GM23338 (cell line): ENCODE measurements at regions not wholly inside any gene's neighbourhood (a gene's known extent, or its start where the extent isn't known, plus 50 kb on each side); places are given as distances from the start of the nearest gene placed in this dataset.

Experiments
- ATAC-seq: fragments of 200-7000 bp; cut with Tn5 transposase; 3 replicates; pipeline ENCODE4 v1.9.1; 2020
- DNase-seq: peaks from one replicate; pipeline ENCODE4 v3.0.0-alpha.2; 2015; ENCODE audit warnings: low spot score
- H2AFZ ChIP-seq: fragments of 200-600 bp; sonication (generic); 2 replicates; pipeline ENCODE4 v1.8.0; 2016; ENCODE audit warnings: antibody characterized with exemption, mild to moderate bottlenecking, moderate library complexity
- H3F3A ChIP-seq: fragments of 200-600 bp; sonication (generic); replicated peaks from 2 replicates; pipeline ENCODE4 v1.8.0; 2017; ENCODE audit warnings: antibody characterized with exemption, mixed run types, low read depth
- H3K27ac ChIP-seq: fragments of 200-600 bp; sonication (generic); 2 replicates; pipeline ENCODE4 v1.6.1; 2016; ENCODE audit warnings: low read depth
- H3K27me3 ChIP-seq: fragments of 200-600 bp; sonication (generic); 2 replicates; pipeline ENCODE4 v1.8.0; 2016; ENCODE audit warnings: mild to moderate bottlenecking, mixed run types, moderate library complexity; ENCODE audit not compliant: insufficient read depth
- H3K36me3 ChIP-seq: fragments of 200-600 bp; sonication (generic); 2 replicates; pipeline ENCODE4 v1.8.0; 2016; ENCODE audit warnings: mild to moderate bottlenecking; ENCODE audit not compliant: insufficient read depth
- H3K4me1 ChIP-seq: fragments of 200-600 bp; sonication (generic); 2 replicates; pipeline ENCODE4 v1.8.0; 2016; ENCODE audit warnings: mild to moderate bottlenecking, moderate library complexity; ENCODE audit not compliant: insufficient read depth
- H3K4me2 ChIP-seq: fragments of 200-600 bp; sonication (generic); 2 replicates; pipeline ENCODE4 v1.7.1; 2017; ENCODE audit warnings: mixed run types
- H3K4me3 ChIP-seq: fragments of 200-600 bp; sonication (generic); 2 replicates; pipeline ENCODE4 v1.6.1; 2016; ENCODE audit warnings: mixed run types
- H3K79me2 ChIP-seq: fragments of 200-600 bp; sonication (generic); replicated peaks from 2 replicates; pipeline ENCODE4 v1.8.0; 2017; ENCODE audit warnings: mild to moderate bottlenecking; ENCODE audit not compliant: insufficient read depth
- H3K9me2 ChIP-seq: fragments of 200-600 bp; sonication (generic); 2 replicates; pipeline ENCODE4 v1.8.0; 2017; ENCODE audit not compliant: insufficient read depth
- H4K20me1 ChIP-seq: fragments of 200-600 bp; sonication (generic); replicated peaks from 2 replicates; pipeline ENCODE4 v1.8.0; 2017; ENCODE audit warnings: mild to moderate bottlenecking; ENCODE audit not compliant: insufficient read depth
- H3K27ac Mint-ChIP-seq: 2 replicates; pipeline ENCODE4 v1.8.0; 2020; ENCODE audit warnings: inconsistent platforms, mild to moderate bottlenecking, moderate library complexity, mixed read lengths
- H3K27me3 Mint-ChIP-seq: 3 replicates; pipeline ENCODE4 v1.8.0; 2022; ENCODE audit warnings: low read depth, mild to moderate bottlenecking, moderate library complexity, mixed read lengths, inconsistent platforms; ENCODE audit not compliant: insufficient read depth, poor library complexity
- H3K36me3 Mint-ChIP-seq: 3 replicates; pipeline ENCODE4 v1.8.0; 2021; ENCODE audit warnings: low read depth, mild to moderate bottlenecking, inconsistent platforms, moderate library complexity, mixed read lengths
- H3K4me1 Mint-ChIP-seq: 3 replicates; pipeline ENCODE4 v1.8.0; 2020; ENCODE audit warnings: mild to moderate bottlenecking, inconsistent platforms, mixed read lengths
- H3K4me3 Mint-ChIP-seq: 3 replicates; pipeline ENCODE4 v1.8.0; 2021; ENCODE audit warnings: moderate library complexity, mild to moderate bottlenecking, inconsistent platforms, mixed read lengths
- H3K9me3 Mint-ChIP-seq: 3 replicates; pipeline ENCODE4 v1.8.0; 2020; ENCODE audit warnings: moderate library complexity, mild to moderate bottlenecking, inconsistent platforms, mixed read lengths
- CREB1 ChIP-seq: fragments of 250-450 bp; sonication (Bioruptor Pico); IDR thresholded peaks from 2 replicates; pipeline ENCODE4 v1.5.0; 2020; ENCODE audit warnings: low read depth, mild to moderate bottlenecking, moderate library complexity
- EZH2 ChIP-seq: fragments of 200-600 bp; sonication (generic); IDR thresholded peaks from one replicate; pipeline ENCODE4 v1.8.0; 2017; ENCODE audit warnings: antibody characterized with exemption, mild to moderate bottlenecking, low read depth; ENCODE audit not compliant: unreplicated experiment
- EZH2phosphoT487 ChIP-seq: fragments of 200-600 bp; sonication (generic); IDR thresholded peaks from one replicate; pipeline ENCODE4 v1.8.1; 2018; ENCODE audit warnings: antibody characterized with exemption; ENCODE audit not compliant: unreplicated experiment
- NANOG ChIP-seq: IDR thresholded peaks from 2 replicates; pipeline ENCODE4 v1.6.1; 2016; ENCODE audit warnings: antibody characterized with exemption, borderline replicate concordance
- POLR2AphosphoS5 ChIP-seq: IDR thresholded peaks from 2 replicates; pipeline ENCODE4 v1.6.1; 2016; ENCODE audit warnings: antibody characterized with exemption, low read depth
- STAT1 ChIP-seq: IDR thresholded peaks from one replicate; pipeline ENCODE4 v1.6.1; 2016; ENCODE audit warnings: antibody characterized with exemption; ENCODE audit not compliant: unreplicated experiment
- ZNF114 ChIP-seq: fragments of 250-450 bp; sonication (Bioruptor Pico); IDR thresholded peaks from 2 replicates; pipeline ENCODE4 v1.5.0; 2020; ENCODE audit warnings: mild to moderate bottlenecking, moderate library complexity
- ZNF331 ChIP-seq: fragments of 250-450 bp; sonication (Bioruptor Pico); IDR thresholded peaks from 2 replicates; pipeline ENCODE4 v1.5.0; 2020; ENCODE audit warnings: low read depth, mild to moderate bottlenecking, moderate library complexity
- TF ChIP-seq, protein P1 (sequence below): IDR thresholded peaks from one replicate; pipeline ENCODE4 v1.6.1; 2018; ENCODE audit warnings: antibody characterized with exemption; ENCODE audit not compliant: unreplicated experiment
- TF ChIP-seq, protein P2 (sequence below), 2 experiments: fragments of 200-600 bp in 1 of 2; sonication (generic) in 1 of 2; conservative IDR thresholded peaks; 2 replicates each; pipeline versions ENCODE4 v1.5.1 to v1.6.1; 2016 to 2017; ENCODE audit warnings: antibody characterized with exemption in 2 of 2, low read depth in 2 of 2, mild to moderate bottlenecking in 2 of 2, moderate library complexity in 1 of 2
- TF ChIP-seq, protein P3 (sequence below): IDR thresholded peaks from 2 replicates; pipeline ENCODE4 v1.6.1; 2016; ENCODE audit warnings: antibody characterized with exemption

DNA sequence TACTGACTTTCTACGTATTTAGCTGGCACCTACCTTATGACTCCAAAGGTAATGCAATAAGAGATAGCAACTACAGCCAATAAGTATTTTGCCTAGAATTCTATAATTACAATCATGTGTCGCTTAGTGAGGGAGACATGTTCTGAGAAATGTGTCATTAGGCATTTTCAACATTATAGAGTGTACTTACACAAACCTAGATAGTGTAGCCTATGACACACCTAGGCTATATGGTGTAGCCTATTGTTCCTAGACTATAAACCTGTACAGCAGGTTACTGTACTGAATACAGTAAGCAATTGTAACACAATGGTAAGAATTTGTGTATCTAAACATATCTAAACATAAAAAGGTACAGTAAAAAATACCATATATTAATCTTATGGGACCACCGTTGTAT is 363.4 kb upstream of the DPH6 start (continued):
- TF ChIP-seq, protein P1, sequence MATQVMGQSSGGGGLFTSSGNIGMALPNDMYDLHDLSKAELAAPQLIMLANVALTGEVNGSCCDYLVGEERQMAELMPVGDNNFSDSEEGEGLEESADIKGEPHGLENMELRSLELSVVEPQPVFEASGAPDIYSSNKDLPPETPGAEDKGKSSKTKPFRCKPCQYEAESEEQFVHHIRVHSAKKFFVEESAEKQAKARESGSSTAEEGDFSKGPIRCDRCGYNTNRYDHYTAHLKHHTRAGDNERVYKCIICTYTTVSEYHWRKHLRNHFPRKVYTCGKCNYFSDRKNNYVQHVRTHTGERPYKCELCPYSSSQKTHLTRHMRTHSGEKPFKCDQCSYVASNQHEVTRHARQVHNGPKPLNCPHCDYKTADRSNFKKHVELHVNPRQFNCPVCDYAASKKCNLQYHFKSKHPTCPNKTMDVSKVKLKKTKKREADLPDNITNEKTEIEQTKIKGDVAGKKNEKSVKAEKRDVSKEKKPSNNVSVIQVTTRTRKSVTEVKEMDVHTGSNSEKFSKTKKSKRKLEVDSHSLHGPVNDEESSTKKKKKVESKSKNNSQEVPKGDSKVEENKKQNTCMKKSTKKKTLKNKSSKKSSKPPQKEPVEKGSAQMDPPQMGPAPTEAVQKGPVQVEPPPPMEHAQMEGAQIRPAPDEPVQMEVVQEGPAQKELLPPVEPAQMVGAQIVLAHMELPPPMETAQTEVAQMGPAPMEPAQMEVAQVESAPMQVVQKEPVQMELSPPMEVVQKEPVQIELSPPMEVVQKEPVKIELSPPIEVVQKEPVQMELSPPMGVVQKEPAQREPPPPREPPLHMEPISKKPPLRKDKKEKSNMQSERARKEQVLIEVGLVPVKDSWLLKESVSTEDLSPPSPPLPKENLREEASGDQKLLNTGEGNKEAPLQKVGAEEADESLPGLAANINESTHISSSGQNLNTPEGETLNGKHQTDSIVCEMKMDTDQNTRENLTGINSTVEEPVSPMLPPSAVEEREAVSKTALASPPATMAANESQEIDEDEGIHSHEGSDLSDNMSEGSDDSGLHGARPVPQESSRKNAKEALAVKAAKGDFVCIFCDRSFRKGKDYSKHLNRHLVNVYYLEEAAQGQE, result no peak
- TF ChIP-seq ZNF114 (CRISPR knock-in tag) (no peak), EZH2phosphoT487 (no peak), ZNF331 (CRISPR knock-in tag) (no peak), STAT1 (no peak), EZH2 (no peak)
- TF ChIP-seq, protein P2, sequence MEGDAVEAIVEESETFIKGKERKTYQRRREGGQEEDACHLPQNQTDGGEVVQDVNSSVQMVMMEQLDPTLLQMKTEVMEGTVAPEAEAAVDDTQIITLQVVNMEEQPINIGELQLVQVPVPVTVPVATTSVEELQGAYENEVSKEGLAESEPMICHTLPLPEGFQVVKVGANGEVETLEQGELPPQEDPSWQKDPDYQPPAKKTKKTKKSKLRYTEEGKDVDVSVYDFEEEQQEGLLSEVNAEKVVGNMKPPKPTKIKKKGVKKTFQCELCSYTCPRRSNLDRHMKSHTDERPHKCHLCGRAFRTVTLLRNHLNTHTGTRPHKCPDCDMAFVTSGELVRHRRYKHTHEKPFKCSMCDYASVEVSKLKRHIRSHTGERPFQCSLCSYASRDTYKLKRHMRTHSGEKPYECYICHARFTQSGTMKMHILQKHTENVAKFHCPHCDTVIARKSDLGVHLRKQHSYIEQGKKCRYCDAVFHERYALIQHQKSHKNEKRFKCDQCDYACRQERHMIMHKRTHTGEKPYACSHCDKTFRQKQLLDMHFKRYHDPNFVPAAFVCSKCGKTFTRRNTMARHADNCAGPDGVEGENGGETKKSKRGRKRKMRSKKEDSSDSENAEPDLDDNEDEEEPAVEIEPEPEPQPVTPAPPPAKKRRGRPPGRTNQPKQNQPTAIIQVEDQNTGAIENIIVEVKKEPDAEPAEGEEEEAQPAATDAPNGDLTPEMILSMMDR (conservative IDR thresholded peaks at IDR 0.05; ENCODE audit: low read depth in 2 of 2), result no peak
- TF ChIP-seq, protein P3, sequence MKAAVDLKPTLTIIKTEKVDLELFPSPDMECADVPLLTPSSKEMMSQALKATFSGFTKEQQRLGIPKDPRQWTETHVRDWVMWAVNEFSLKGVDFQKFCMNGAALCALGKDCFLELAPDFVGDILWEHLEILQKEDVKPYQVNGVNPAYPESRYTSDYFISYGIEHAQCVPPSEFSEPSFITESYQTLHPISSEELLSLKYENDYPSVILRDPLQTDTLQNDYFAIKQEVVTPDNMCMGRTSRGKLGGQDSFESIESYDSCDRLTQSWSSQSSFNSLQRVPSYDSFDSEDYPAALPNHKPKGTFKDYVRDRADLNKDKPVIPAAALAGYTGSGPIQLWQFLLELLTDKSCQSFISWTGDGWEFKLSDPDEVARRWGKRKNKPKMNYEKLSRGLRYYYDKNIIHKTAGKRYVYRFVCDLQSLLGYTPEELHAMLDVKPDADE, result no peak

DNA sequence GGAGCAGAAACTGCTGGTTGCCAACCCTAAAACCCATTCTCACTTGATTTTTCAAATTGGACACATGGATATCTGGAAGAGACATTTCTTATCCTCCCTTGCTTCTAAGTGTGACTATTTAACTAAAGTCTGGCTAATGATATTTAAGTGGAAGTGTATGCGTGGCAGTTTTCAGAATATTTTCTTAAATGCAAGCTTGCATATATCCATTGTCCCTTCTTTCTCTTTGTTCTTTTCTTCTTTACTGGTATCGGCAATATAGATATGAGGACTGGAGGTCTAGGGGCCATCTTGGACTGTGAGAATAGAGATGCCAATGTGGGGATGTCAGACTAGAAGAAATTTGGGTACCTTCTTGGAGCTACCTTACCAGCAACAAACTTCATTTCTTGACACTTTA is 364.3 kb upstream of the DPH6 start:
- Histone ChIP-seq H4K20me1 (no peaks in the 10 kb centered on the region), H3F3A (no peaks in the 10 kb centered on the region), H3K4me1 (no peaks in the 10 kb centered on the region), H2AFZ (no peak overlapping the region), H3K27me3 (no peaks in the 10 kb centered on the region), H3K9me2 (no peaks in the 10 kb centered on the region), H3K36me3 (no peaks in the 10 kb centered on the region), H3K27ac (no peak overlapping the region), H3K4me3 (no peak overlapping the region), H3K79me2 (no peaks in the 10 kb centered on the region), H3K4me2 (no peak overlapping the region)
- Mint-ChIP-seq H3K27me3 (no peaks in the 10 kb centered on the region), H3K4me3 (no peak overlapping the region), H3K4me1 (no peaks in the 10 kb centered on the region), H3K36me3 (no peaks in the 10 kb centered on the region), H3K27ac (no peak overlapping the region), H3K9me3 (no peaks in the 10 kb centered on the region)
- DNase-seq (no peak), ATAC-seq (no peak)
- TF ChIP-seq EZH2phosphoT487 (no peak), CREB1 (CRISPR knock-in tag) (no peak), POLR2AphosphoS5 (no peak), NANOG (no peak)
- TF ChIP-seq, protein P1, result no peak
- TF ChIP-seq, protein P2 (conservative IDR thresholded peaks at IDR 0.05; ENCODE audit: low read depth in 2 of 2), result no peak
